Pons (tissue), 1 donor: ENCODE measurements at regions not wholly inside any gene's neighbourhood (a gene's known extent, or its start where the extent isn't known, plus 50 kb on each side); places are given as distances from the start of the nearest gene placed in this dataset.
"Not testable (repeated sequence)": the region's sequence is repeated elsewhere in the genome, so short reads cannot be mapped to it uniquely, and the experiment has no call there.

Experiments
- DNase-seq: peaks from one replicate; pipeline ENCODE4 v3.0.0-alpha.2; 2016; ENCODE audit warnings: low spot score

DNA sequence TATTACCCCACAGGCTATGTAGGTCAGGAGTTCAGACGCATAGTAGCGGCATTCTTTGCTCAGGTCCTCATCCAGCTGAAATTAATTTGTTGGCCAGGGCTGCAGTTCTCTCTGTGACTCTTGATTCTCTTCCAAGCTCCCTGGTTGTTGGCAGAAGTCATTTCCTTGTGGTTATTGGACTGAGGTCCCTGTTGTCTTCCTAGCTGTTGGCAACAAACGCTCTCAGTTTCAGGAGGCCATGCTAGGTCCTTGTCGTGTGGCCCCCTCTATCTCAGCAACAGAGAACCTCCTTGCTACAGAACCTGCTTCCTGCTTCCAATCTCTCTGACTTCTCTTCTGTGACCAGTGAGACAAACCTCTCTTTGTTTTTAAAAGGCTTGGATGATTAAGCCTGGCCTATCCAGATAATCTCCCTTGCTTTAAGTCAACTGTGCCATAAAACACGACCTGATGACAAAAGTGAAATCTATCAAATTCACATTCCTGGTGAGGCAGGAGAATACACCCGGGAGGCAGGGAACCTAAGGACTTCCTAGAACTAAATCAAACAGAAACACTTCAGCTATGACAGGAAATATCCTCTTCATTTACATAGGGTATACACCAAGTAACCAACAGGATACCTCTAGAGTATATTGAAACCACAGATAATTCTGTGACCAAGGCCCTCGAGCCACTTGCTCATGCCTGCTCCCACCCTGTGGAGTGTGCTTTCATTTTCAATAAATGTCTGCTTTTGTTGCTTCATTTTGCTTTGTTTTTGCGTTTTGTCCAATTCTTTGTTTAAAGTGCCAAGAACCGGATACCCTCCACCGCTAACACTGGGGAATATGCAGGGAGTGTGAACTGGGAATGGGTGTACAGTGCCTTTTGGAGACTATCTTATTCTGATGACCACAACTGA lies 196.0 kb downstream of the BTBD3 start:
- peak; percentile 70 for DNase-seq

DNA sequence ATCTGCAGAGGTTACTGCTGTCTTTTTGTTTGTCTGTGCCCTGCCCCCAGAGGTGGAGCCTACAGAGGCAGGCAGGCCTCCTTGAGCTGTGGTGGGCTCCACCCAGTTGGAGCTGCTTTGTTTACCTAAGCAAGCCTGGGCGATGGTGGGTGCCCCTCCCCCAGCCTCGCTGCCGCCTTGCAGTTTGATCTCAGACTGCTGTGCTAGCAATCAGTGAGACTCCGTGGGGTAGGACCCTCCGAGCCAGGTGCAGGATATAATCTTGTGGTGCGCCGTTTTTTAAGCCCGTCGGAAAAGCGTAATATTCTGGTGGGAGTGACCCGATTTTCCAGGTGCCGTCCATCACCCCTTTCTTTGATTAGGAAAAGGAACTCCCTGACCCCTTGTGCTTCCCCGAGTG lies 211.4 kb downstream of the BTBD3 start:
- not testable (repeated sequence) for DNase-seq

DNA sequence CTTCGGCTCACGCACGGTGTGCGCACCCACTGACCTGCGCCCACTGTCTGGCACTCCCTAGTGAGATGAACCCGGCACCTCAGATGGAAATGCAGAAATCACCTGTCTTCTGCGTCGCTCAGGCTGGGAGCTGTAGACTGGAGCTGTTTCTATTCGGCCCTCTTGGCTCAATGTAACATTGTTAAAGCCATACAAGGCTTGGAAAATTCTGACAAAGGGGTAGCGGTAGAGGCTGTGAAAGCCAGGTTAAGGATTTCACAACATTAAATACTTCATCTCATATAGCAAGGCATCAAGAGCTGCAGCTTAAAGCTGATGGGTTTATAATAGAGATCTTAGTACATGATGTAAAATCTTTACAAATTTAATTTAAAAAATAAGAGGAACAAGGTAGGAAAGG lies 211.8 kb downstream of the BTBD3 start:
- DNase-seq = not testable (repeated sequence)

DNA sequence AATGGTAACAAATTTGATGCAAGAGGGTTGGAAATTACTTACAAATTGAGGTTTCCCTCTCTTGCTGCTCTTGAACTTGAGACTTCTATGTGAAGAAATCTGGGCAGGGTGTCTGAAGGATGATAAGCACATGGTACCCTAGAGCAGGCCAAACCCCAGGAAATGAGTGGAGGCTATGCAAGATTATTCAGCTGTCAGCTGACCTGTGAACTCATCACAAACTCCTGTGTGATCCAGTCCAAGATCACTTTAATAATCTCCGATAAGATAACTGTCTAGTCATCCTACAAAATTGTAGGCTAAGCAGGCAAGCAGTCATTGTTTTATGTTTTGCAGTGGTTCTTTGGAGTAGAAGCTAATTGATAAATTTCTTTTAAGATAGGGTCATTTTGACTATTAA lies 213.1 kb downstream of the BTBD3 start:
- no peak for DNase-seq

DNA sequence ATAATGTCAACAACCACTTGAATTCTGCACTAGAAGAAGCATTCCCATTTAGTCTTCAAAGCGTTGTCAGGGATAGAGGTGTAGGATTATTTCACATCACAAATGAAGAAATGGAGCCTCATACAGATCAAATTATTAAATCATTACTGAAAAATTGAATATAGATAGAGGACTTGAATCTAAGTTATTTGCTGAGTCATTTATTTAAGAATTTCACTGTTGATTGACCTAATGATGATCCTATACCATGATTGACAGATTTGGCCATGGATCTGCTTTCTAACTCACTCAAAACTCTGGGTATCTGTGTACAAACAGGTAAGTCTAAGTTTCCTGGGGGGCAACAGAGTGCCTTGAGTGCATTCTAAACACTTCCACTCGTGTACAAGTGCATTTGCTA lies 215.9 kb downstream of the BTBD3 start:
- no peak for DNase-seq

DNA sequence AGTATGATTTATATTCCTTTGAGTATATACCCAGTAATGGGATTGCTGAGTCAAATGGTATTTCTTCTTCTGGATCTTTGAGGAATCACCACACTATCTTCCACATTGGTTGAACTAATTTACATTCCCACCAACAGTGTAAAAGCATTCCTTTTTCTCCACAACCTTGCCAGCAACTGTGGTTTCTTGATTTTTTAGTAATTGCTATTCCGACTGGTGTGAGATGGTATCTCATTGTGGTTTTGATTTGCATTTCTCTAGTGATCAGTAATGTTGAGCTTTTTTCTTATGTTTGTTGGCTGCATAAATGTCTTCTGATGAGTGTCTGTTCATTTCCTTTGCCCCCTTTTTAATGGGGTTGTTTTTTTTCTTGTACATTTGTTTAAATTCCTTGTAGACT lies 228.3 kb downstream of the BTBD3 start:
- not testable (repeated sequence) for DNase-seq

DNA sequence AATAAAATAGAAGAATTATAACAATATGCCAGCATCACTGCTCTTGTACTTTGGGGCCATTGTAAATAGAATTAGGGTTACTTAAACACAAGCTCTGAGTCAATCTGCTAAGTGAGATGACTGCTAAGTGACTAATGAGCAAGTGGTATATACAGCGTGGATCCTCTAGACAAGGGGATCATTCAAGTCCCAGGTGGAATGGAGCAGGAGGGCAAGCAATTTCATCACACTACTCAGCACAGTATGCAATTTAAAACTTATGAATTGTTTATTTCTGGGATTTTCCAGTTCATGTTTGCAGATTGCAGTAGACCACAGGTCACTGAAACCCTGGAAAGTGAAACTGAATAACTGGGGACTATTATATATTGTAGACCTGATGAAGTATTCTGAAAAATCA lies 235.3 kb downstream of the BTBD3 start:
- no peak for DNase-seq

DNA sequence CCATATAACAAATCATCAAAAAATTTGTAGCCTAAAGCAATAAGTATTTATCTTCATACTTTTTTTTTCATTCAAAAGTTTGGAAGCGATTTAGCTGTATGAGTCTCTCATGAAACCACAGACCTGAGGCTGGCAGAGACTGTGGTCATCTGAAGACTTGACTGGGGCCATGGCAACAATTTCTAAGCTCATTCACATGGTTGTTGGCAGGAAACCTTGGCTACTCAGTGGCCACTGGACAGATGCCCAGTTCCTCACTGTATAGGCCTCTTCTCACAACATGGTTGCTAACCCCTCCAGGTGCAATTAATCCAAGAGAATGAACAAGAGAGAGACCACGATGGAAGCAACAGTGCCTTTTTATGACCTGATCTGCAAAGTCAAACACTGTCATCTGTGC lies 235.9 kb downstream of the BTBD3 start:
- DNase-seq = peak; percentile 11

DNA sequence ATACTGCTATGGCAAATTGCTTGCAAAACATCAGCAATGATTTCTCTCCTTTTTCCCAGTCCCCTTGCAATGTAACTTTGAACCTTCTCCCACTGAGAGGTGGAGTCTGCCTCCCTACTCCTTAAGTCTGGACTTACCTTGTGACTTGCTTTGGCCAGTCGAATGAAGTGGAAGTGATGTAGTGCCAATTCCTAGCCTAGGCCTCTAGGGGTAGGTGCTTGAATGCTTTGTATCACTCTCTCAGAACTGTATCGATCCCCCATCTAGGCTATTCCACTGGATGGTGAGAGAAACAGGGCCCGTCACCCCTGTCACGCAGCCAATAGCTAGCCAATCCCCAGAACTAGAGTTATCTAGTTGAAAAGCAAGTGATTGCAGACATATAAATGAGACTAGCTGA lies 238.6 kb downstream of the BTBD3 start:
- no peak for DNase-seq

DNA sequence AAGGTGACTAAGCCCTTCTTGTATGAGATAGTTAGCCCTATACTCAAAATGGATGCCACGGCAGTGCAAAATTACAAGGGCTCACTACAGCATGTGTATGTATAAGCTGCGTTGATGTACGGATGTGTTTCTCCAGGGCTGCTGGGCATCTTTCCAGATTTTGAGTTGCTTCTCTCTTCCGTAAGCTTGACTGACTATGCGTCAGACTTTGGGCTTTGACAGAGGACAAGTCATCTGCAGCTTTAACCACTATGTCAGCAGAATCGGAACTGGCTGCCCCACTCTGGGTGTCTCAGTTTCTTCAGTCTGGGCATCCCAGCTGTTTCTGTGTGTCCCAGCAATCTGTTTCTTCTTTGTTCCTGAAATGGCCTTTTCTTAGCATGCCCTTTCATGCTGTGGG lies 241.6 kb downstream of the BTBD3 start:
- no peak for DNase-seq

DNA sequence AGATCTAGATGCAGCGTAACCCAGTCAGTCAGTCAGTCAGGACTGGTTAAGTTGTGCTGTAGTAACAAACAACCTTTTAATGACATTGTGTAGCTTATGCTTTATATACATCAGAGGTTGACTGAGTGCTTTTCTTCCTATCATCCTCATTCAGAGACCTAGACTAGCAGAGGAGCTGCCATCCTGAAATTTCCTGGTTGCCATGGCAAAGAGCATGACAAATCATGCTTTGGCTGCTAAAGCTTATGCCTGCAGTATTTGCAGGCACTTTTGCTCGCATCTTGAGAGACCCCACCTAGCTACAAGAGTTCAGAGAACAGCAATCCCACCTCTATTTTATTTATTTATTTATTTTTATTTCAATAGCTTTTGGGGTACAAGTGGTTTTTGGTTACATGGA lies 244.0 kb downstream of the BTBD3 start:
- no peak for DNase-seq

DNA sequence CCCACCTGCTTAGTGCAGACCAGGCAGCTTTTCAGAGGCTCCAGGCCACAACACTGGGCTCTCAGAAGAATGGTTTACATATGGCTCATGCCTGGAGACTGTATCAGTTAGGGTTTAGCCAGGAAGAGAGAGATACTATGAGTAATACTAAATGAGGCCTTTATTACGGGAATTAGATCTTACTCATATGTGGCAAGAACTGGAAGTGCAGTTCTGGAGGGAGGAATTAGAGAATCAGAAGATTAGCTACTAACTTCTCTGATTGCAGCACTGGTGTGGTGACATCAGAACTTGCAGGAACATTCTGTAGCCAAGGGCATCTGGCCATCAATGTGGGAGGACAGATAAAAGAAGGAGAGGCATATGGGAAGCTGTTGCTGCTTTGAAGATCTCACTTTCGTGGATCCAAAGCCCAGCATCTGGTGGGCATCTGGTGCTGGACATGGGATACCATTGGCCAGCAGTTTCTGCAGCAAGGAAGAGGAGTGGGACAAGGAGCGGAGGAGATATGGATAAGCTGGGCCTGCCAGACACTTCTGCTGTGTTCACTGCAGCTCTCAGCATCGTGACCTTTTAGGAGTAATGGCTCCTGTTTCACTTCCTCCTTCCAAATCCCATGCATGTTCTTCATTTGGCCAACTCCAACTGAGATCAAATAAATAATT lies 248.5 kb downstream of the BTBD3 start:
- DNase-seq = no peak

DNA sequence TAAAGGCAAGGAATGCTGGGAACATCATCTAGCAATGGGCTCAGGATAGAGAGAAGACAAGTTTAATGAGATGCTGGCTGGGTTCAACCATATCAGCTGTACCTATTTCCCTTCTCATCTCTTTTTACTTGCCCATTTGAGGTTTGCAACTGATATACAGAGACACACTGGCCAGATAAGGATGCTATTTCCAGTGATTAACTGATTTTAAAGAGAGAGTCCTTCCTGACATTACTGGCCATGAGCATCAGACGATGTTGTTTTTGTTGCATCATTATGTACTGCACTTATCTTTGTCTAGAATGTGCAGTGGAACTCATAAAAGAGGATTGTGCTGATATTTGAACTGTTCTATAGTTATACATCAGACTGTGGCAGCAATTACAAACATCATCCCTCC lies 252.7 kb downstream of the BTBD3 start:
- DNase-seq = no peak

DNA sequence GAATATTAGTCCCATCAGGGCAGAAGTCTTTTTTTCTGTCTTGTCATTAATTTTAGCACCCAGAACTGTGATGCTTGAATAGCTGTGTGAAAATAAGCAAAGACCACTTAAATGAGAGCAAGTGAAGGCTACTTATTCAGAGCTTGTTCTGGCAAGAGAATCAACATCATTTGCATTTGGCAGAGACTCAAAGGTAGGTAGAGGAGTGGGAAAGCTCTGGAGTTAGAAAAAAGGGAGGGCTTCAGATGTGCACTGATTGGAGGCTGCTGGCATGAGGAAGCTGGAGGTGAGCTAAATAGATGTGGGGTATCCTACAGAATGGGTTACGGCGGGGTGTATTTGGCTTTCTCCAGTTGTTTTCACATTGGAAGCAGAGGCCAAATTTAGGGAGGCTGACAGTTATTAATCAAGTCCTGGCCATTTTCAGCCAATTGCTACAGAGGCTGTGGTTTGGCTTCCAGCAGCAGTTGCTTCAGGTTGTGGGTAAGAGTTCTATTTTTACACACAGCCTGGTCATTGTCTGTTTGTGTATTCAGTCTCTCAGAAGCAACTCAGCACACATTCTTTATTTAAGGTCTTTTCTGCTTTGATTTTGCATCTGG lies 254.3 kb downstream of the BTBD3 start:
- peak; percentile 29 for DNase-seq

DNA sequence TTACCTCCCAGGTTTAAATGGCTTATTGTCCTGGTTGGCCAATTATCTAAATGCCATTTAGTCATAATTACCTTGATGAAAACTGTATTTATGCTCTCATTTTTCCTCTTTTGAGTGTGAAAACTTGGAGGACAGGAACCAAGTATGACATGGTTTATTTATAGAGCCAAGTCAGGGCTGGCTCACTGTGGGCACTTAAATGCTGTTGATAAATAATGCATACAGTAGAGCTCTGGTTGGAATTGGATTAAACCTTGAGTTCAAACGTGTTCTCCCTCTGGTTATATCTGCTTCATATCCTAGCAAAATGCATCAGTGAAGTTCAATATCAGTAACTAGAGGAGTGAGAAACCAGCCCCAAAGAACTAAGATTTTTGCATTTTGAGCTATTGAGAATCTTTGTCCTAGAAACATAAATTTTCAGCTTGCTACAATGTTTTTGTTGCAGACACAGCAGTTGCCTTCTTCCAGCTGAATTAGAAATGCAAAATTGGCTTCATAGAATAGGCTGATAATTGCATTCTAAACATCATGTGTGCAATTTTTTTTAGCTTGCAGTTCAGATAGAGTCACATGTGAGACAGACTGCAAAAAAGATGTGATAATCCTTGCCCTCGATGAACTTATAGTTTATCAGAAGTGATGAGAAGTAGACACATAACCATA lies 255.8 kb downstream of the BTBD3 start:
- peak; percentile 8 for DNase-seq

DNA sequence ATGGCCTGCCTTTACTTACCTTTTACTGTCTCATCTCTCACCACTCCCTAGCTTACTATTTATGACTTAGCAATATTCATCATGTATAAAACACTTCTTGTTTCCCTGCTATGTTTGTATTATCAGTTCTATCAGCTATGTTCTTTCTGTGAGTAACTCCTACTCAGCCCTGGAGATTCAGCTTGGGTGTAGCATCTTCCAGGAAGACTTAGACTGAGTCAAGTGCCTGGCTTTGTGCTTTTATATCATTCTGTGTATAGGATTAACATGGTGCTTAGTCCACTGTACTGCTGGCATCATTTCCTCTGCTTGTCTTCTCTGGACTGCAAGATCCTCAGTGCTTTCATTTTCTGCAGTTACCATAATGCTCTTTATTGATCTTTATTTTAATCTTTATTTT lies 257.8 kb downstream of the BTBD3 start:
- peak; percentile 7 for DNase-seq

DNA sequence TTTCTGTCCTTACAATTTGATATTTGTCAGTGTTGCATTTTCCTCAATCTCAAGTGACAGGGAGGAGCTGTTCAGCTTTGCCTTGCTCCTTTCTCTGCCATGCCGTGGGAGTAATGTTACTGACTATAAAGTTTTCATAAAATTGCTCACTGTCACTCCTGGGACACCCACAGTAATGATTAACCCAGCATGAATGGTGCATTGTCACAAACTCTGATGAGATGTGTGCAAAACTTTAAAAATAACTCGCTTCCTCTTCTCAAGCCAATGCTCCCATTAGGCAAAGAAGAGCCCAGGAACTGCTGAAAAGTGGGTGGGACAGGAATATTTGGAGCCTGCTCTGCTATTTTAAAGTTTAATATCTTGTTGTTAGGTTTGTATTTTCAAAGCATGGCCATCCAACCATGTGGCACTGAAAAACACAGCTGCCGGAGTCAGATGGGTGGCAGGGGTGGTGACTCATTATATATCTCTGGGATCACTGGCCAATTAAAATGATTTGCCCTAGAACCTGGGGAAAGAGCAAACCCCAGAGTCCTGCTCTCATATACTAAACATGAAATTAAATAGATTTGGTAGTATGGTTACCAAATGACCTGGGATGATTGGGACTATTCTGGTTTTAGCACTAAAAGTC lies 260.1 kb downstream of the BTBD3 start:
- DNase-seq = peak; percentile 29

DNA sequence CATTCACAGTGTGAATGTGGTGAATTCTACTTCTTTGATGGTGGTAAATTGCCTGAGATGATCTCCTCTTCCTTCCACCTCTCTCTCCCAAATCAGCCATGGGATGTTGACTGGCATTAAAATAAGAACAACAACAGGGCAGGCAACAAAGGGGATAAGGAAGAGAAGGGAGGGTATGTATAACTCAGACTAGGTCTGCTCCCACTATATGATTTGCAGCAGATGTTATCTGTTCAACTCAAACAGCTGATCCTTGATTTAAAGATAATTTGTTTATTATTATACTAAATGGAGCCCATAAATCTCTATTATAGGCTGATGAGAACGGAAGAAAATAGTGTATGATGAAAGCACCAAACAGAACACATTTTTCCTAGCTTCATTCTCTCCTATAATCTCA lies 262.0 kb downstream of the BTBD3 start:
- no peak for DNase-seq

DNA sequence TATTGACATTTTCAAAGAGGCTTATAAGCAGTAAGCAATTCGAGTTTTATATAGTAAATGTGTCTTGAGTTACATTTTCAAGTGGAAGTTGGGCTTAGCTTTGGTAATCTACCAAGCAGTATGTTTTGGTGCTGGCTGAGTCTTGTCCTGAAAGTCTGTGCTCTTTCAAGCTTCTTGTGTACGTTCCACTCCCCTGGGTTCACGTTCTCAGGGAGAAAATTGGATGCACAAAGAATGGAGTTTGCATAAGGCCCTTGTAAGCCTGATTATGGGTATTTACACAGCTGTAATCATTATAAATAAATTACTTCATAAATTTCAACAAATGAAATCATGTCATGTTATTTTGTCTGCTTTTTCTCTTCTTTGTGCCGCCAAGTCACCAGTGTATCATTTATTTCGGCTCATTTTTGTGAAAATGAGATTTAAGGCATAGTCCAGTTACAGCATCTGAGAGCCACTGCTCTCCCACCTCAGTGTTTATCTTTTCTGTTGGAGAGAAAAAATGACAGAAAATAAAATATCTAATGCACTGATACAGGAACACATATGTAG lies 262.5 kb downstream of the BTBD3 start:
- no peak for DNase-seq

DNA sequence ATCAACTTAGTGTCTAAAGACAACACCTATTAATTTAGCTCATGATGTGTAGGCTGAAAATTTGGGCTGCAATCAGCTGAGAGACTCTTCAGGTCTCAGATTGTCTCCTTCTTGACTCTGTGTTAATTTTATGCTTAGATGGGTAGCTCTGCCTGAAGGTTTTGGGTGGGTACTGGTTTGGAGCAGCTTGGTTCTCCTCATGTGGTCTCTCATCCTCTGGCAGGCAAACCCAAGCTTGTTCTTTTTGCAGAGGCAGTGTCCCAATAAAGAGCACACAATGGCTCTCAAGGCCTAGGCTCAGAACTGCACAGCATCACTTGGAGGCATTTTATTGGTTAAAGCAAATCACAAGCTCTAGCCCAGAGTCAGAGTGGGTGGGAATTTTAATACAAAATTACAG lies 280.6 kb downstream of the BTBD3 start:
- DNase-seq = no peak

DNA sequence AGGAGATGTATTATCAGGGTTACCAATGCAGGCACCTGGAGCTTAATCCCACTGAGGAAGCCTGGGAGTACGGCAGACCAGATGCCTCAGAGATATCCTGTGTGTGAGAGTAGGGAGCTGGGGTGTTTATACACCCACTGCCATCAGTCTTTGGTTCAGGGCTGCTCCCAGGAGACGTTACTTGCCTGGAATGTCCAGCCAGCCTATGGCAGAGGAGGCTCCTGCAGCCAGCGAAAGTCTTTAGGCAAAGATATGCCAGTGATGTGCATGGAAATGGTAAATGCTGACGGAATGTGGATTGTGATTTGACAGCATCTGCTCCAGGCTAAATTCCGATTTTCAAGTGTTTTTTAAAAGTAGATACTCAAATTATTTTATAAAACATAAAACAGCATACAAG lies 282.0 kb downstream of the BTBD3 start:
- no peak for DNase-seq
